Caki2 (cell line): ENCODE measurements at regions not wholly inside any gene's neighbourhood (a gene's known extent, or its start where the extent isn't known, plus 50 kb on each side); places are given as distances from the start of the nearest gene placed in this dataset.

ENCODE experiments used
- DNase-seq: peaks from one replicate; pipeline ENCODE4 v3.0.0-alpha.2; 2015; ENCODE audit warnings: low read depth
- in situ Hi-C: cut with HindIII; loops from 2 replicates; pipeline ENCODE4 v1.10.0; 2016; ENCODE audit warnings: low sequenced_read_pairs, low pct_unique_long_range_greater_than_20kb, mixed read lengths

- in situ Hi-C loops = no loop called here
Measured at GRCh38 chr6:88558981-88559380, 392.8 kb upstream of the CNR1 start.

DNA sequence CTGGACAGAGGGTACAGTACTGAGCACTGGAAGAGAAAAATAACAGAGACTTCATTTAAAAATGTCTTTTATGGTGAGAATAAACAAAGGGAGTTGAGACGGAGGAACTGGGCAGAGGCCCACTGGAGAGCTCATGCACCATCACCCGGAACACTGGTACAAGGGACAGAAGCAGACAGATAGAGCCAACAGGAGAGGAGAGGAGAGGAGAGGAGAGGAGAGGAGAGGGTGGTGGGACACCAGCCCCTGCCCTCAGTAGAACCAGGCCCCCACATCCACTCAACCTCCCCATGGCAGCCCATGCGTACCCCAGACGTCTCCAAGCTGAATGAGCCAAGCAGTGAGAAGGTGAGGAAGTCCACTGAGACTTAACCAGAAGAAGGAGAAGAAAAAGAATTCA lies 390.5 kb upstream of the CNR1 start:
- DNase-seq = no peak
- in situ Hi-C loops = no loop called here

More at GRCh38 chr6:88558981-88559380, 392.8 kb upstream of the CNR1 start:
- no peak for DNase-seq

DNA sequence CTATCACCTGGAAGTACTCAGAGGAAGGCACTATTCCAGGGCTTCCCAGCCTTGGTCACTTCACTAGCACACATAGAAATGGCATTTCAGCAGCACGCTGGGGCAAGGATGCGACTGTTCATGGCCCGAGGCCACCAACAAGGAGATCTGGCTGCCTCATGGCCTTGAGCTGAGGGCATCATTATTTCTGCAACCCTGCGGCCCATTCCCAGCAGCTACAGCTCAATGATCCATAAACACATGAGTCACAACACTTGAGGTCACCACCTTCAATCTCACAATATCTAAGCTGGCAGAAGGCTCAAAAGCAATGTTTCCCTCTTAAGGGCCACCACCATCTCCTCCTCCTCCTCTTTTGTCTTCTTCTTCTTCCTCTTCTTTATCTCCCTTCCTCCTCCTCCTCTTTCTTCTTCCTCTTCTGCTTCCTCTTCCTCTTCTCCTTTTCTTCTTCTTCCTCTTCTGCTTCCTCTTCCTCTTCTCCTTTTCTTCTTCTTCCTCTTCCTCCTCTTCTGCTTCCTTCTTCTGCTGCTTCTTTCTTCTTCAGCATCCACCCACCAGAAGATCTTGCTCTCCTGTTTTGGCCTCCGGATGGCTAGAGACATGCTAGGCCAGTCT lies 382.9 kb upstream of the CNR1 start:
- in situ Hi-C loops = no loop called here
- peak; percentile 68 for DNase-seq

DNA sequence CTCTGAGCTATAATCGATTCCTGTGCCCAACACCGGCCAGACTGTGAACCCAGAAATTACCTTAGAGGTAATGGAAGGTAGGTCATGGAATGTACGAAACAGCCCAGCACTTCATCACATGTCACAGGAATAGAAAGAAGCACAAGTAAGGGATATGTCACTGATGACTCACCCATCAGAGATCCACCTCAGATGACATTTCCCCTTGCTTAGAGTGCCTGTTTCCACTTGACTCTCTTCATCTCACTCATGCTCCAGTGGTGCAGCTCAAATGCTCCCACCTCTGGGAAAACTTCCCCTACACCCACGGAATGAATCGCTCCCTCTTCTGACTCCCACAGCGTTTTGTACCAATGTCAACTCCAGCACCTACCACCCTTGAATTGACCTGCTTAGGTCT lies 381.6 kb upstream of the CNR1 start:
- peak; percentile 78 for DNase-seq
- in situ Hi-C loops = no loop called here

- DNase-seq = no peak
- in situ Hi-C loops = no loop called here
Measured at GRCh38 chr6:88545991-88546390, 379.8 kb upstream of the CNR1 start.

DNA sequence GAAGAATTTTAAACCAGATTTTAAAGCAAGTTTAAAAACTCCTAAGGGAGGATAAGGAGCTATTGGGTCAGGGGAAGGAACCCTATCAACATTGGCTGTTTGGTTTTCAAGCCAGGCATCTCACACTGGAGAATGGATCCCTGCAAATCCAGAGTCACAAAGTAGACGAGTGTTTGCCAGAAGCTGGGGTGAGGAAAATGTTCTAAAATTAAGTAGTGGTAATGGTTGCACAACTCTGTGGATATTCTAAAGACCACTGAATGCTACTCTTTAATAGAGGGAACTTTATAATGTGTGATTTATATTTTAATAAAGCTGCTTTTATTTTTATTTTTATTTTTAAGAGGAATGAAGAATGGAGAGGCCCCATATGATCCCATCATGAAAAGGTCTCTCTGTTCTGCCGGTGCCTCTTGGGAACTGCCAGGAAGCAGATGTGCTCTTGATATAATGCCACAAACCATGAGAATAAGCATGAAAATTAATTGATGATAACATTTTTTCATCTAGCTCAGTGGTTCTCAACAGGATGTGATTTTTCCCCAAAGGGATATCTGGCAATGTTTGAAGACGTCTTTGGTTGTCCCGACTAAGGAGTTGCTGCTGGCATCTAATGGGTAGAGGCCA lies 379.0 kb upstream of the CNR1 start:
- no peak for DNase-seq
- in situ Hi-C loops = no loop called here

DNA sequence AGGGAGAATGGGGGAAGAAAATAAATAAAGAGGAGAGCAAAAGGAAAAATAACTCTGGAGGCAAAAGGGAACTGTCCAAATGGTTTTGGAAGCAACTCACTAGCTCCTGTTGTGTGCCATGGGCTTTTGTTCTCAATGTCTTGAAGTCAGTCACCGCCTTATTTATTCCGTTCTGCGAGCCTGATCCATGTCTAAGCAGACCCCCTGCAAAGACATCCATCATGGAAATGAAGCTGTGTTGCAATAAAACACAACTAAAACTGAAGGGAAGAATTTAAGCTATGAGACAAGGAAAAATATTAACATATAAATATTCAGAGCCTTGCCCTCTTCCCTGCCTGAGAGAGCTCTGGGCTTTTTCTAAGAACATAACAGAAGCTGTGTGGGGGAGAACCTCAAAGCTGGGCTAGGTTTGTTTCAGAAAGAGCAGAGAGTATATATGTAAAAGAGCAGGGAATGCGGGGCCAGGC lies 373.2 kb upstream of the CNR1 start:
- in situ Hi-C loops = no loop called here
- no peak for DNase-seq

DNA sequence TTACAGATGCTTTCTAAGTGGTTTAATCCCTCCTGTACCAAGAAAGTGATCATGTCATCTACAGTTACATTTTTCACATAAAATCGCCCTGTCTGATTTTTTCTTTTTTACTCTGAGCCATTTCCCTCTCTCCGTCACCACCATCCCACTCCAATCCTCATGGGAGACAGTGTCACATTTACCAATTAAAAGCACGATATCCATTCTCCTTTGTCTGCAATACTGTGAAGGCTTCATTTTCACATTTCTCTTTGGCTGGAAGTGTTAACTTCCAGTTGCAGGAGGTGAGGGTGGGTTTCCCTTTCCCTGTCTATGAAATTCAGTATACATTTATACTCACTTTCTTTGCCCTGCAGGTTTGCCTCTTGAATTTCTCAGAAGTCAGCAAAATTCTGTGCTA lies 372.7 kb upstream of the CNR1 start:
- DNase-seq = no peak
- in situ Hi-C loops = no loop called here

DNA sequence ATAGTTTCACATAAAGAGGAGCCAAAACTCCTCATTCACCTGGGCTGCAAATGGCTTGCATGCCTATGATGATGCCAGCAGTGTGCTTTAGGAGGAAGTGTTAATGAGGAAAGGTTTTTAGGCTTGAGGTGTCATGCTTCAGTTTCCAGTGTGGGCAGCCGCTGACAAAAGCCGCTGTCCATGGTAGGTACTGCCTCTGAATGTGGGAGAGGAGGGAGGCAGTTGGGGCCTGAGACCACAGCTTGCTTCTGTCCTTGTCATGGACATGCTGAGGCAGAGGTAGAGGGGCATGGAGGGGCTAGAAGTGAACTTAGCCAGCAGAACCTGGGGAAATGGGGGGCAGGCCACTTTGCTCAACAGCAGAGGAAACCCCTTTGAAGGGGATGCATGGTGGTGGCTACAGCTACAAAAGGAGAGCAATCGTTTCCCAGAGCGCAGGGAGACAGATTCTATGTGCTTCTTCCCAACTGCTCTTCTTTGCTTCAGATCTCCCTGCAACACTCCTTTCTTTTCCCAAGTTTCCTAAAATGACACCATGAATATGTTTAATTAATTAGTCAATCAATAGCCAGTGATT lies 372.1 kb upstream of the CNR1 start:
- DNase-seq = peak; percentile 24
- in situ Hi-C loops = no loop called here

- in situ Hi-C loops = no loop called here
Measured at GRCh38 chr6:88536071-88536625, 370.0 kb upstream of the CNR1 start.

DNA sequence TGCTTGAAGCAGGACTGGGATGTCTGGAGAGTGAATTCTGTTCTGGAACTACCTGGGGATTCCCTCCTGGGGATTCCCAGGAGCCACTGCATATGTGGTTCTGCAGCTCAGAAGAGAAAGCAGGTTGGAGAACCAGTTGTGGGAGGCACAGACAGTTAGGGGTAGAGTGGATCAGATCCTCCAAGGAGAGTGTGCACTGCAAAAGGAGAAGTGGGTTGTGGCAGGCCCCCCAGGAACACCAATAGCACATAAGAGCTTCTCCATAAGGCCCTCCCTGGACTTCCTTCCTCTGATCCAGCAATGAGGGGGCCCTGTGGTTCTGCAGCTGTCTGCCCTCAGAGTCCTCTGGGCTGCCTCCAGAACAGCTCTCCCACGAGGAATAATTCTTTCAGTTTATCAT lies 369.2 kb upstream of the CNR1 start:
- DNase-seq = no peak
- in situ Hi-C loops = no loop called here

More at GRCh38 chr6:88536071-88536625, 370.0 kb upstream of the CNR1 start:
- DNase-seq = no peak

- in situ Hi-C loops = no loop called here
Measured at GRCh38 chr6:88532241-88532860, 366.2 kb upstream of the CNR1 start.

DNA sequence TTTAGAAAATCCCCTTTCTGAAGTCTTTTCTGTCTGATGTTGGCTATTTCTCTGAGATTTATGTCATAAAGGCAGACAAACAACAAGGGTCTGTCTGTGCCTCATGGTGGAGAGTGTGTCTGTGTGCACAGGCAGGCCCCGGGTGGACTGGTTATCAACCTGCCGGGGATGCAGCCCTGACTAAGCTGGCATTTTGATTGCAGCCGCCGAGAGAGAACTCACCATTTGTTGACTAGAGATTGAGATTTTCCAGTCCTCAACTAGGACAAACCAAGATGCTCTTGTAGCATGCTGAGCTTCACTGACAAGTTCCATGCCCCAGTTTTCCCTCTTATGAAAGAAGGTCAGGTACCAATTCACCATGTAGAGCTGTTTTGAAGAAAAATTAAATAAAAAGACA lies 363.6 kb upstream of the CNR1 start:
- in situ Hi-C loops = no loop called here
- DNase-seq = no peak

More at GRCh38 chr6:88532241-88532860, 366.2 kb upstream of the CNR1 start:
- no peak for DNase-seq

- in situ Hi-C loops = no loop called here
- no peak for DNase-seq
Measured at GRCh38 chr6:88520445-88520844, 354.3 kb upstream of the CNR1 start.

DNA sequence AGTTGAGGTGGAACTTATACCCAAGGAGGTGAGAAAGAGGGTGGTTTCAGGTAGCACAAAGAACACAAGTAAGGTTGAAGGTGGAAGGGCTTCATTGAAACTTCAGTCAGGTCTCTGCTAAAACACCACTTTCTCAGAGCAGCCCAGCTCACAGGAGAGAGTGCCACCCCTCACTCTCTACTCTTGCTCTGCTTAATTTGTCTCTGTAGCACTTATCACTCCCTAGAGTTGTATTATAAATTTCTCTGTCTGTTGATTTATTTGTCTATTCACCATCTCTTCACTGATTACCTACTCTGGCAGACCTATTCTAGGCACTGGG lies 353.8 kb upstream of the CNR1 start:
- in situ Hi-C loops = no loop called here
- no peak for DNase-seq

- in situ Hi-C loops = no loop called here
- no peak for DNase-seq
Measured at GRCh38 chr6:88519301-88520016, 353.3 kb upstream of the CNR1 start.

DNA sequence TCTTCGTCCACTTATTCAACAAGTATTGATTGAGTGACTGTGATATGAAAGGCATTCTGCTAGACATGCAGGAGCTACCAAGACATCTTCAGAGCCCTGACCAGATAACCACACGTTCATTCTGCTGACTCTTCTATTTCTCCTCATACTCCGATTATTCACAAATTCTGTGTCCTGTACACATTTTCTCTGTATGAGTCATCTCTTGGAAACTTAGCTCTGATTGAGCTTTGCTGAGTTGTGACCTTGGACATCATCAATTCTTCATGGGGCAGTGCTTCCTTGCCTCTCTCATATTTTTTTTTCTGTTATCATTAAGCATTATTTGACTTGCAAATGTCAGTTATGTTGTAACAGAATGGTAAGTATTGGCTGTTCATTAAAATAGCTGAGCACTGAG lies 351.6 kb upstream of the CNR1 start:
- in situ Hi-C loops = no loop called here
- peak; percentile 41 for DNase-seq

DNA sequence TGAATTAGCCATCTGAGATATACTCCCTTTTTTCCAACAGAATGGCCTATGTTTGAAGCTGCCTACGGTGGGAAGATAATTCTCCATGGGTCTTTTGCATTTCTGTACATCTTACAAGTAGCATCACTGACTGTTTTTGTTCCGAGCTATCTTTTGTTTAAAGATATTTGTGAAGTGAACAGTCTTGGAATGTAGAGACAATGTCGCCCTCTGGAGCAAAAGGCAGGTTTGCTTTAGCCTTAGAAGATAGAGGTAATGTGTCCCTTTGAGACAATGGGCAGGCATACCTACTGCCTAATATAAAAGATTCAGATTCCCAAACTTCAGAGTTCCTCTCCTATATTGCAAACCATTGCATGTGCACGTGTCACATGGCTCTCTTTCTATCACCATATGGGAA lies 347.8 kb upstream of the CNR1 start:
- in situ Hi-C loops = no loop called here
- DNase-seq = no peak

DNA sequence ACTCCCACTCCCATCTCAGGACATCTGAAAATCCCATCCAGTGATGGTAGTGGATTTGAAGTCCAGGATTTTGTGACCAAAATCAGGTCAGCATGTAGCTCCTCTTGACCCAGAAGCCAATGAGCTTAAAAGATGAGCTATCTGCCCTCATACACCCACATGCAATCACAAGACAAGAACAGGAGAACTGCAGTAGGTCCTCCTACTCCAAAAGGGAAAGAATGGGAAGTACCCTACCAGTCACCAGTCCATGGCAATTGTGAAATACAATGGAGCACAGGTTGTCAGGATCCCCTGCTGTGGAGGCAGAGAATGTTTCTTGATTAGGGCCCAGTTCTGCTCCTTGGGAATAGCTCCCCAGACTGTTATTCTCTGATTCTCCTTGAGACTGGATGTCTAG lies 347.3 kb upstream of the CNR1 start:
- no peak for DNase-seq
- in situ Hi-C loops = no loop called here
